ENCODE measurements at regions not wholly inside any gene's neighbourhood (a gene's known extent, or its start where the extent isn't known, plus 50 kb on each side); places are given as distances from the start of the nearest gene placed in this dataset.

DNA sequence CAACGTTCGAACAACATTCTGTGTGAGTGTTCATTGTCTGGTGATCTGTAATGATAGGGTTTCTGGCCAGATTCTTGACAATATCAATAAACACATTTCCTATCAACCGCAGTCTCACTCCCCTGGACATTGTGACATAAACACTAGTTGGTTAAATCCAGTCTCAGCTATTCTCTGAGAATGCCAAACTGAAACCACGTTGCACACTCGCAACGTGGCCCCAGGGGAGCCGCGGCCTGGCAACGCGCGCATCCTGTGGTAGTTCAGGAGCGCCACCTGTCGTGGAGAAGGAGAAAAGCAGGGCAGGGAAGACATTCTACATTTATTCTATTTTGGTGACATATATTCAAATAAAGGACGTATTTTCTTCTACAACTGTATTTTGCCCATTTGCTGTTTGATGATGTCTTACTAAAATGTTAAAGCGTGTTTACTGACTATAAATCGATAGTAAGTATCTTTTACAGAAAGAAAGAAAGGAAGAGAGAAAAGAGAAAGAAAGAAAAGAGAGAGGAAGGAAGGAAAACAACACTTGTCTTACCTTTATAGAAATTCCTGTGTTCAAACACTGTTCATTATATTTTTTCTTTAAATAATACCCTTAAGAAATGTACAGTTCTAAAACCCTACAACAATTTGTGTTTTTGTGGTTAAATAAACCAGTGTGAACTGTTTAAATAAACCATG lies 738.3 kb upstream of the FRG1 start:
- TF ChIP-seq, protein P1, sequence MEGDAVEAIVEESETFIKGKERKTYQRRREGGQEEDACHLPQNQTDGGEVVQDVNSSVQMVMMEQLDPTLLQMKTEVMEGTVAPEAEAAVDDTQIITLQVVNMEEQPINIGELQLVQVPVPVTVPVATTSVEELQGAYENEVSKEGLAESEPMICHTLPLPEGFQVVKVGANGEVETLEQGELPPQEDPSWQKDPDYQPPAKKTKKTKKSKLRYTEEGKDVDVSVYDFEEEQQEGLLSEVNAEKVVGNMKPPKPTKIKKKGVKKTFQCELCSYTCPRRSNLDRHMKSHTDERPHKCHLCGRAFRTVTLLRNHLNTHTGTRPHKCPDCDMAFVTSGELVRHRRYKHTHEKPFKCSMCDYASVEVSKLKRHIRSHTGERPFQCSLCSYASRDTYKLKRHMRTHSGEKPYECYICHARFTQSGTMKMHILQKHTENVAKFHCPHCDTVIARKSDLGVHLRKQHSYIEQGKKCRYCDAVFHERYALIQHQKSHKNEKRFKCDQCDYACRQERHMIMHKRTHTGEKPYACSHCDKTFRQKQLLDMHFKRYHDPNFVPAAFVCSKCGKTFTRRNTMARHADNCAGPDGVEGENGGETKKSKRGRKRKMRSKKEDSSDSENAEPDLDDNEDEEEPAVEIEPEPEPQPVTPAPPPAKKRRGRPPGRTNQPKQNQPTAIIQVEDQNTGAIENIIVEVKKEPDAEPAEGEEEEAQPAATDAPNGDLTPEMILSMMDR (IDR thresholded peaks at IDR 0.05), result peak; percentile 67 to 91 (median 73)
- TF ChIP-seq POLR2A (IDR thresholded peaks at IDR 0.05) (no peak), EP300 (IDR thresholded peaks at IDR 0.05) (peak in 1 of 2 donors; percentile 37)
